GM23338 (cell line): ENCODE measurements at regions not wholly inside any gene's neighbourhood (a gene's known extent, or its start where the extent isn't known, plus 50 kb on each side); places are given as distances from the start of the nearest gene placed in this dataset.

Source experiments
- ATAC-seq: fragments of 200-7000 bp; cut with Tn5 transposase; 3 replicates; pipeline ENCODE4 v1.9.1; 2020
- DNase-seq: peaks from one replicate; pipeline ENCODE4 v3.0.0-alpha.2; 2015; ENCODE audit warnings: low spot score
- H2AFZ ChIP-seq: fragments of 200-600 bp; sonication (generic); 2 replicates; pipeline ENCODE4 v1.8.0; 2016; ENCODE audit warnings: antibody characterized with exemption, mild to moderate bottlenecking, moderate library complexity
- H3F3A ChIP-seq: fragments of 200-600 bp; sonication (generic); replicated peaks from 2 replicates; pipeline ENCODE4 v1.8.0; 2017; ENCODE audit warnings: antibody characterized with exemption, mixed run types, low read depth
- H3K27ac ChIP-seq: fragments of 200-600 bp; sonication (generic); 2 replicates; pipeline ENCODE4 v1.6.1; 2016; ENCODE audit warnings: low read depth
- H3K27me3 ChIP-seq: fragments of 200-600 bp; sonication (generic); 2 replicates; pipeline ENCODE4 v1.8.0; 2016; ENCODE audit warnings: mild to moderate bottlenecking, mixed run types, moderate library complexity; ENCODE audit not compliant: insufficient read depth
- H3K36me3 ChIP-seq: fragments of 200-600 bp; sonication (generic); 2 replicates; pipeline ENCODE4 v1.8.0; 2016; ENCODE audit warnings: mild to moderate bottlenecking; ENCODE audit not compliant: insufficient read depth
- H3K4me1 ChIP-seq: fragments of 200-600 bp; sonication (generic); 2 replicates; pipeline ENCODE4 v1.8.0; 2016; ENCODE audit warnings: mild to moderate bottlenecking, moderate library complexity; ENCODE audit not compliant: insufficient read depth
- H3K4me2 ChIP-seq: fragments of 200-600 bp; sonication (generic); 2 replicates; pipeline ENCODE4 v1.7.1; 2017; ENCODE audit warnings: mixed run types
- H3K4me3 ChIP-seq: fragments of 200-600 bp; sonication (generic); 2 replicates; pipeline ENCODE4 v1.6.1; 2016; ENCODE audit warnings: mixed run types
- H3K79me2 ChIP-seq: fragments of 200-600 bp; sonication (generic); replicated peaks from 2 replicates; pipeline ENCODE4 v1.8.0; 2017; ENCODE audit warnings: mild to moderate bottlenecking; ENCODE audit not compliant: insufficient read depth
- H3K9me2 ChIP-seq: fragments of 200-600 bp; sonication (generic); 2 replicates; pipeline ENCODE4 v1.8.0; 2017; ENCODE audit not compliant: insufficient read depth
- H4K20me1 ChIP-seq: fragments of 200-600 bp; sonication (generic); replicated peaks from 2 replicates; pipeline ENCODE4 v1.8.0; 2017; ENCODE audit warnings: mild to moderate bottlenecking; ENCODE audit not compliant: insufficient read depth
- H3K27ac Mint-ChIP-seq: 2 replicates; pipeline ENCODE4 v1.8.0; 2020; ENCODE audit warnings: inconsistent platforms, mild to moderate bottlenecking, moderate library complexity, mixed read lengths
- H3K27me3 Mint-ChIP-seq: 3 replicates; pipeline ENCODE4 v1.8.0; 2022; ENCODE audit warnings: low read depth, mild to moderate bottlenecking, moderate library complexity, mixed read lengths, inconsistent platforms; ENCODE audit not compliant: insufficient read depth, poor library complexity
- H3K36me3 Mint-ChIP-seq: 3 replicates; pipeline ENCODE4 v1.8.0; 2021; ENCODE audit warnings: low read depth, mild to moderate bottlenecking, inconsistent platforms, moderate library complexity, mixed read lengths
- H3K4me1 Mint-ChIP-seq: 3 replicates; pipeline ENCODE4 v1.8.0; 2020; ENCODE audit warnings: mild to moderate bottlenecking, inconsistent platforms, mixed read lengths
- H3K4me3 Mint-ChIP-seq: 3 replicates; pipeline ENCODE4 v1.8.0; 2021; ENCODE audit warnings: moderate library complexity, mild to moderate bottlenecking, inconsistent platforms, mixed read lengths
- H3K9me3 Mint-ChIP-seq: 3 replicates; pipeline ENCODE4 v1.8.0; 2020; ENCODE audit warnings: moderate library complexity, mild to moderate bottlenecking, inconsistent platforms, mixed read lengths
- CREB1 ChIP-seq: fragments of 250-450 bp; sonication (Bioruptor Pico); IDR thresholded peaks from 2 replicates; pipeline ENCODE4 v1.5.0; 2020; ENCODE audit warnings: low read depth, mild to moderate bottlenecking, moderate library complexity
- EZH2 ChIP-seq: fragments of 200-600 bp; sonication (generic); IDR thresholded peaks from one replicate; pipeline ENCODE4 v1.8.0; 2017; ENCODE audit warnings: antibody characterized with exemption, mild to moderate bottlenecking, low read depth; ENCODE audit not compliant: unreplicated experiment
- EZH2phosphoT487 ChIP-seq: fragments of 200-600 bp; sonication (generic); IDR thresholded peaks from one replicate; pipeline ENCODE4 v1.8.1; 2018; ENCODE audit warnings: antibody characterized with exemption; ENCODE audit not compliant: unreplicated experiment
- JUNB ChIP-seq: IDR thresholded peaks from one replicate; pipeline ENCODE4 v1.6.1; 2016; ENCODE audit warnings: antibody characterized with exemption; ENCODE audit not compliant: unreplicated experiment
- NANOG ChIP-seq: IDR thresholded peaks from 2 replicates; pipeline ENCODE4 v1.6.1; 2016; ENCODE audit warnings: antibody characterized with exemption, borderline replicate concordance
- POLR2AphosphoS5 ChIP-seq: IDR thresholded peaks from 2 replicates; pipeline ENCODE4 v1.6.1; 2016; ENCODE audit warnings: antibody characterized with exemption, low read depth
- TF ChIP-seq, protein P1 (sequence below): IDR thresholded peaks from 2 replicates; pipeline ENCODE4 v1.6.1; 2016; ENCODE audit warnings: antibody characterized with exemption
- TF ChIP-seq, protein P2 (sequence below): IDR thresholded peaks from one replicate; pipeline ENCODE4 v1.6.1; 2018; ENCODE audit warnings: antibody characterized with exemption; ENCODE audit not compliant: unreplicated experiment
- TF ChIP-seq, protein P3 (sequence below), 2 experiments: fragments of 200-600 bp in 1 of 2; sonication (generic) in 1 of 2; conservative IDR thresholded peaks; 2 replicates each; pipeline versions ENCODE4 v1.5.1 to v1.6.1; 2016 to 2017; ENCODE audit warnings: antibody characterized with exemption in 2 of 2, low read depth in 2 of 2, mild to moderate bottlenecking in 2 of 2, moderate library complexity in 1 of 2

DNA sequence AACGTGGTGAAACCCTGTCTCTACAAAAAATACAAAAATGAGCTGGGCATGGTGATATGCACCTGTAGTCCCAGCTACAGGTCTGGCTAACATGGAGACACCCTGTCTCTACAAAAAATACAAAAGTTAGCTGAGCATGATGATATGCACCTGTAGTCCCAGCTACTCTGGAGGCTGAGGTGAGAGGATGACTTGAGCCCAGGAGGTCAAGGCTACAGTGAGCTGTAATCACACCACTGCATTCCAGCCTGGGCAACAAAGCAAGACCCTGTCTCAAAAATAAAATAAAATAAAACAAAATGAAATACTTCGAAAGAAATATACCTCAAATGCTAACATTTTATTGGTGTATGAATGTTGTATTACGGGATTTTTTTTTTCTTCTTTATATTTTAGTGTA lies 107.6 kb upstream of the EGLN3 start (continued):
- TF ChIP-seq, protein P1, sequence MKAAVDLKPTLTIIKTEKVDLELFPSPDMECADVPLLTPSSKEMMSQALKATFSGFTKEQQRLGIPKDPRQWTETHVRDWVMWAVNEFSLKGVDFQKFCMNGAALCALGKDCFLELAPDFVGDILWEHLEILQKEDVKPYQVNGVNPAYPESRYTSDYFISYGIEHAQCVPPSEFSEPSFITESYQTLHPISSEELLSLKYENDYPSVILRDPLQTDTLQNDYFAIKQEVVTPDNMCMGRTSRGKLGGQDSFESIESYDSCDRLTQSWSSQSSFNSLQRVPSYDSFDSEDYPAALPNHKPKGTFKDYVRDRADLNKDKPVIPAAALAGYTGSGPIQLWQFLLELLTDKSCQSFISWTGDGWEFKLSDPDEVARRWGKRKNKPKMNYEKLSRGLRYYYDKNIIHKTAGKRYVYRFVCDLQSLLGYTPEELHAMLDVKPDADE: no peak
- no peak for TF ChIP-seq NANOG
- TF ChIP-seq, protein P2, sequence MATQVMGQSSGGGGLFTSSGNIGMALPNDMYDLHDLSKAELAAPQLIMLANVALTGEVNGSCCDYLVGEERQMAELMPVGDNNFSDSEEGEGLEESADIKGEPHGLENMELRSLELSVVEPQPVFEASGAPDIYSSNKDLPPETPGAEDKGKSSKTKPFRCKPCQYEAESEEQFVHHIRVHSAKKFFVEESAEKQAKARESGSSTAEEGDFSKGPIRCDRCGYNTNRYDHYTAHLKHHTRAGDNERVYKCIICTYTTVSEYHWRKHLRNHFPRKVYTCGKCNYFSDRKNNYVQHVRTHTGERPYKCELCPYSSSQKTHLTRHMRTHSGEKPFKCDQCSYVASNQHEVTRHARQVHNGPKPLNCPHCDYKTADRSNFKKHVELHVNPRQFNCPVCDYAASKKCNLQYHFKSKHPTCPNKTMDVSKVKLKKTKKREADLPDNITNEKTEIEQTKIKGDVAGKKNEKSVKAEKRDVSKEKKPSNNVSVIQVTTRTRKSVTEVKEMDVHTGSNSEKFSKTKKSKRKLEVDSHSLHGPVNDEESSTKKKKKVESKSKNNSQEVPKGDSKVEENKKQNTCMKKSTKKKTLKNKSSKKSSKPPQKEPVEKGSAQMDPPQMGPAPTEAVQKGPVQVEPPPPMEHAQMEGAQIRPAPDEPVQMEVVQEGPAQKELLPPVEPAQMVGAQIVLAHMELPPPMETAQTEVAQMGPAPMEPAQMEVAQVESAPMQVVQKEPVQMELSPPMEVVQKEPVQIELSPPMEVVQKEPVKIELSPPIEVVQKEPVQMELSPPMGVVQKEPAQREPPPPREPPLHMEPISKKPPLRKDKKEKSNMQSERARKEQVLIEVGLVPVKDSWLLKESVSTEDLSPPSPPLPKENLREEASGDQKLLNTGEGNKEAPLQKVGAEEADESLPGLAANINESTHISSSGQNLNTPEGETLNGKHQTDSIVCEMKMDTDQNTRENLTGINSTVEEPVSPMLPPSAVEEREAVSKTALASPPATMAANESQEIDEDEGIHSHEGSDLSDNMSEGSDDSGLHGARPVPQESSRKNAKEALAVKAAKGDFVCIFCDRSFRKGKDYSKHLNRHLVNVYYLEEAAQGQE: no peak
- TF ChIP-seq EZH2phosphoT487: no peak
- TF ChIP-seq POLR2AphosphoS5: no peak
- no peak for TF ChIP-seq JUNB
- TF ChIP-seq, protein P3, sequence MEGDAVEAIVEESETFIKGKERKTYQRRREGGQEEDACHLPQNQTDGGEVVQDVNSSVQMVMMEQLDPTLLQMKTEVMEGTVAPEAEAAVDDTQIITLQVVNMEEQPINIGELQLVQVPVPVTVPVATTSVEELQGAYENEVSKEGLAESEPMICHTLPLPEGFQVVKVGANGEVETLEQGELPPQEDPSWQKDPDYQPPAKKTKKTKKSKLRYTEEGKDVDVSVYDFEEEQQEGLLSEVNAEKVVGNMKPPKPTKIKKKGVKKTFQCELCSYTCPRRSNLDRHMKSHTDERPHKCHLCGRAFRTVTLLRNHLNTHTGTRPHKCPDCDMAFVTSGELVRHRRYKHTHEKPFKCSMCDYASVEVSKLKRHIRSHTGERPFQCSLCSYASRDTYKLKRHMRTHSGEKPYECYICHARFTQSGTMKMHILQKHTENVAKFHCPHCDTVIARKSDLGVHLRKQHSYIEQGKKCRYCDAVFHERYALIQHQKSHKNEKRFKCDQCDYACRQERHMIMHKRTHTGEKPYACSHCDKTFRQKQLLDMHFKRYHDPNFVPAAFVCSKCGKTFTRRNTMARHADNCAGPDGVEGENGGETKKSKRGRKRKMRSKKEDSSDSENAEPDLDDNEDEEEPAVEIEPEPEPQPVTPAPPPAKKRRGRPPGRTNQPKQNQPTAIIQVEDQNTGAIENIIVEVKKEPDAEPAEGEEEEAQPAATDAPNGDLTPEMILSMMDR (conservative IDR thresholded peaks at IDR 0.05; ENCODE audit: low read depth in 2 of 2): no peak
- no peak for TF ChIP-seq EZH2

GRCh38 chr14:34056046-34056445 lies 105.2 kb upstream of the EGLN3 start:
- Histone ChIP-seq H3K36me3 (no peaks in the 10 kb centered on the region), H3K4me2 (no peak overlapping the region), H3K9me2 (no peaks in the 10 kb centered on the region), H3K4me3 (no peak overlapping the region), H3K79me2 (no peaks in the 10 kb centered on the region), H3K4me1 (peaks cover 11% of the 10 kb centered on the region), H4K20me1 (no peaks in the 10 kb centered on the region), H3F3A (no peaks in the 10 kb centered on the region; the same call in 1 of the 2 replicates), H2AFZ (no peak overlapping the region), H3K27me3 (peaks cover 25% of the 10 kb centered on the region), H3K27ac (no peak overlapping the region)
- H3K4me3 Mint-ChIP-seq: no peak overlapping the region
- peaks cover 13% of the 10 kb centered on the region for H3K27me3 Mint-ChIP-seq
- no peak overlapping the region for H3K27ac Mint-ChIP-seq
- H3K9me3 Mint-ChIP-seq: no peaks in the 10 kb centered on the region
- no peak for DNase-seq
- ATAC-seq: no peak
- H3K36me3 Mint-ChIP-seq: no peaks in the 10 kb centered on the region
- peaks cover 4% of the 10 kb centered on the region for H3K4me1 Mint-ChIP-seq
- TF ChIP-seq EZH2phosphoT487: no peak
- no peak for TF ChIP-seq EZH2
- TF ChIP-seq, protein P2: no peak
- TF ChIP-seq JUNB: no peak
- TF ChIP-seq CREB1 (CRISPR knock-in tag): no peak
- TF ChIP-seq, protein P3 (conservative IDR thresholded peaks at IDR 0.05; ENCODE audit: low read depth in 2 of 2): no peak
- TF ChIP-seq POLR2AphosphoS5: no peak
